Panc1 (cell line): ENCODE measurements at regions not wholly inside any gene's neighbourhood (a gene's known extent, or its start where the extent isn't known, plus 50 kb on each side); places are given as distances from the start of the nearest gene placed in this dataset.

Experiments
- ATAC-seq: fragments of 200-7000 bp; cut with Tn5 transposase; 2 replicates; pipeline ENCODE4 v1.9.1; 2020; ENCODE audit warnings: mild to moderate bottlenecking, moderate library complexity
- BruUV-seq: library from RNA; stranded (reverse); fragments of 400-500 nt; replicated peaks from 2 replicates; lab custom pipeline; 2021; lab: Mats Ljungman, UMichigan
- CTCF ChIA-PET: fragments of 300-600 bp; sonication (Branson Sonifier 250); formaldehyde crosslinking; loops from one replicate; lab custom pipeline; 2022; ENCODE audit warnings: antibody characterized with exemption; lab: Charles Lee
- POLR2A ChIA-PET: fragments of 300-600 bp; sonication (Branson Sonifier 250); formaldehyde crosslinking; loops from one replicate; lab custom pipeline; 2022; ENCODE audit warnings: antibody characterized with exemption; lab: Charles Lee
- DNase-seq: peaks from one replicate; pipeline ENCODE4 v3.0.0-alpha.2; 2010; ENCODE audit warnings: low read depth, low spot score
- H3K27ac ChIP-seq: 2 replicates; pipeline ENCODE4 v1.5.1; 2011; ENCODE audit warnings: mild to moderate bottlenecking, low read length, inconsistent platforms
- H3K27me3 ChIP-seq: fragments of 200-500 bp; sonication (Bioruptor generic); 2 replicates; pipeline ENCODE4 v1.6.0; 2014; ENCODE audit warnings: low read length, inconsistent platforms; ENCODE audit not compliant: control insufficient read depth, insufficient read depth
- H3K36me3 ChIP-seq: fragments of 200-500 bp; sonication (Bioruptor generic); 2 replicates; pipeline ENCODE4 v1.5.1; 2014; ENCODE audit warnings: inconsistent platforms, mild to moderate bottlenecking, low read length, moderate library complexity; ENCODE audit not compliant: control insufficient read depth, insufficient read depth
- H3K4me1 ChIP-seq: 2 replicates; pipeline ENCODE4 v1.5.1; 2011; ENCODE audit warnings: inconsistent platforms, mild to moderate bottlenecking, low read length, moderate library complexity; ENCODE audit not compliant: control insufficient read depth, insufficient read depth
- H3K4me3 ChIP-seq, 2 experiments: 2 replicates each; pipeline ENCODE4 v1.5.1; 2011 to 2012; ENCODE audit warnings: low read depth in 2 of 2, low read length in 2 of 2, mild to moderate bottlenecking in 2 of 2, inconsistent platforms in 1 of 2, moderate library complexity in 1 of 2
- H3K9me3 ChIP-seq: fragments of 200-500 bp; sonication (Bioruptor generic); 2 replicates; pipeline ENCODE4 v1.5.1; 2014; ENCODE audit warnings: low read depth, mild to moderate bottlenecking, inconsistent platforms, low read length, moderate library complexity; ENCODE audit not compliant: control insufficient read depth, insufficient read depth
- CTCF ChIP-seq: fragments of 450-650 bp; IDR thresholded peaks from 2 replicates; pipeline ENCODE4 v1.5.1; 2017; ENCODE audit warnings: mild to moderate bottlenecking
- POLR2AphosphoS5 ChIP-seq: IDR thresholded peaks from 2 replicates; pipeline ENCODE4 v1.6.1; 2012; ENCODE audit warnings: mild to moderate bottlenecking, low read depth, low read length, moderate library complexity
- REST ChIP-seq, 2 experiments: IDR thresholded peaks; 2 replicates each; pipeline ENCODE4 v1.6.1; 2011 to 2012; ENCODE audit warnings: low read depth in 2 of 2, control low read depth in 1 of 2, low read length in 1 of 2, mild to moderate bottlenecking in 1 of 2, moderate library complexity in 1 of 2; ENCODE audit not compliant: insufficient read depth in 1 of 2
- SIN3A ChIP-seq: IDR thresholded peaks from 2 replicates; pipeline ENCODE4 v1.6.1; 2012; ENCODE audit warnings: low read depth, mild to moderate bottlenecking, low read length, moderate library complexity, borderline replicate concordance; ENCODE audit not compliant: insufficient read depth
- TCF7L2 ChIP-seq: IDR thresholded peaks from 2 replicates; pipeline ENCODE4 v1.6.1; 2011; ENCODE audit warnings: mild to moderate bottlenecking, low read depth, low read length, inconsistent platforms
- in situ Hi-C: cut with HindIII; loops from 2 replicates; pipeline ENCODE4 v1.10.0; 2016; ENCODE audit warnings: low sequenced_read_pairs, low pct_unique_long_range_greater_than_20kb
- intact Hi-C: fragments of 100-400 bp; cut with micrococcal nuclease; formaldehyde crosslinking; loops from one replicate; pipeline ENCODE4 v1.10.0; 2022; ENCODE audit not compliant: unreplicated experiment

- intact Hi-C loops: no loop called here
Measured at GRCh38 chr2:3930246-3930645, 226.9 kb downstream of the DCDC2C start.

GRCh38 chr2:3940661-3941060 lies 237.3 kb downstream of the DCDC2C start:
- no TSS peak for BruUV-seq
- ATAC-seq: no peak
- H3K36me3 ChIP-seq: no peaks in the 10 kb centered on the region
- H3K4me3 ChIP-seq: no peak overlapping the region
- in situ Hi-C loops (no loop called here), intact Hi-C loops (no loop called here)
- CTCF ChIA-PET: no interaction called here
- no peaks in the 10 kb centered on the region for H3K27me3 ChIP-seq
- no peaks in the 10 kb centered on the region for H3K9me3 ChIP-seq
- no peak for DNase-seq
- no peak overlapping the region for H3K27ac ChIP-seq
- no peaks in the 10 kb centered on the region for H3K4me1 ChIP-seq
- TF ChIP-seq CTCF (no peak), POLR2AphosphoS5 (no peak), SIN3A (no peak), REST (IDR thresholded peaks at IDR 0.05; ENCODE audit: insufficient read depth in 1 of 2, low read depth in 2 of 2, low read length in 1 of 2) (no peak), TCF7L2 (no peak)
- POLR2A ChIA-PET: no interaction called here

More at GRCh38 chr2:3930246-3930645, 226.9 kb downstream of the DCDC2C start:
- H3K27me3 ChIP-seq: no peaks in the 10 kb centered on the region
- H3K27ac ChIP-seq: no peak overlapping the region
- ChIA-PET CTCF (no interaction called here), POLR2A (no interaction called here)
- no peaks in the 10 kb centered on the region for H3K9me3 ChIP-seq
- no peaks in the 10 kb centered on the region for H3K4me1 ChIP-seq
- ATAC-seq: no peak
- no TSS peak for BruUV-seq
- DNase-seq: no peak
- H3K36me3 ChIP-seq: no peaks in the 10 kb centered on the region
- in situ Hi-C loops: no loop called here
- H3K4me3 ChIP-seq: no peak overlapping the region
- TF ChIP-seq TCF7L2 (no peak), SIN3A (no peak), REST (IDR thresholded peaks at IDR 0.05; ENCODE audit: insufficient read depth in 1 of 2, low read depth in 2 of 2, low read length in 1 of 2) (no peak), CTCF (no peak), POLR2AphosphoS5 (no peak)
